ENCODE measurements at regions not wholly inside any gene's neighbourhood (a gene's known extent, or its start where the extent isn't known, plus 50 kb on each side); places are given as distances from the start of the nearest gene placed in this dataset.

GRCh38 chr18:4847056-4847455 lies 350.0 kb downstream of the AKAIN1 start:
- Histone ChIP-seq H3K4me3 (no peak overlapping the region), H3K9me3 (no peaks in the 10 kb centered on the region), H3K27ac (no peak overlapping the region), H3K27me3 (no peaks in the 10 kb centered on the region), H3K4me1 (no peaks in the 10 kb centered on the region), H3K36me3 (no peaks in the 10 kb centered on the region)
- DNase-seq (no peak), ATAC-seq (no peak)
- TF ChIP-seq, protein P1, sequence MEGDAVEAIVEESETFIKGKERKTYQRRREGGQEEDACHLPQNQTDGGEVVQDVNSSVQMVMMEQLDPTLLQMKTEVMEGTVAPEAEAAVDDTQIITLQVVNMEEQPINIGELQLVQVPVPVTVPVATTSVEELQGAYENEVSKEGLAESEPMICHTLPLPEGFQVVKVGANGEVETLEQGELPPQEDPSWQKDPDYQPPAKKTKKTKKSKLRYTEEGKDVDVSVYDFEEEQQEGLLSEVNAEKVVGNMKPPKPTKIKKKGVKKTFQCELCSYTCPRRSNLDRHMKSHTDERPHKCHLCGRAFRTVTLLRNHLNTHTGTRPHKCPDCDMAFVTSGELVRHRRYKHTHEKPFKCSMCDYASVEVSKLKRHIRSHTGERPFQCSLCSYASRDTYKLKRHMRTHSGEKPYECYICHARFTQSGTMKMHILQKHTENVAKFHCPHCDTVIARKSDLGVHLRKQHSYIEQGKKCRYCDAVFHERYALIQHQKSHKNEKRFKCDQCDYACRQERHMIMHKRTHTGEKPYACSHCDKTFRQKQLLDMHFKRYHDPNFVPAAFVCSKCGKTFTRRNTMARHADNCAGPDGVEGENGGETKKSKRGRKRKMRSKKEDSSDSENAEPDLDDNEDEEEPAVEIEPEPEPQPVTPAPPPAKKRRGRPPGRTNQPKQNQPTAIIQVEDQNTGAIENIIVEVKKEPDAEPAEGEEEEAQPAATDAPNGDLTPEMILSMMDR (IDR thresholded peaks at IDR 0.05): no peak
- intact Hi-C loops (cut with DNase I): no loop called here

- ATAC-seq: no peak
- DNase-seq: no peak
These were observed 352.7 kb downstream of the AKAIN1 start for GRCh38 chr18:4844320-4844719.

DNA sequence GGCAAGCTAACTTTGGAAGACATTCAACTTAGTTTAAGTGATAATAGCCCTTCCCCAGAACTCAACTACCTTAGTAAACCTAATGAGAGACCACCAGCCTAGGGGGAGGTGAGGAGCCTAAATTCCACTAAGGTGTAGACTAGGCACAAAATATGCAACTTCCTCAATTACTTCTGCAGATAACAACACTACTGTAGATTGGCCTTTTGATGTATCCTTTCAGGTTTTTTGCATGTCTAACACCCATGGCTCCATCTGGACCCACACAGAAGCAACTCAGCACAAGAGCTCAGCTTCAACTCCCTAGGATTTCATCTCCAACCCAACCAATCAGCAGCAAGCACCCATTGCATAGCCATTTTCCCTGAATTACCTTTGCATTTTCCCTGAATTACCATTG lies 353.3 kb downstream of the AKAIN1 start:
- TF ChIP-seq, protein P1 (IDR thresholded peaks at IDR 0.05): no peak
- H3K27me3 ChIP-seq: no peaks in the 10 kb centered on the region
- no peak overlapping the region for H3K27ac ChIP-seq
- no peak overlapping the region for H3K4me3 ChIP-seq
- no peaks in the 10 kb centered on the region for H3K9me3 ChIP-seq
- no peaks in the 10 kb centered on the region for H3K4me1 ChIP-seq
- intact Hi-C loops (cut with DNase I): no loop called here
- ATAC-seq: no peak
- no peak for DNase-seq
- no peaks in the 10 kb centered on the region for H3K36me3 ChIP-seq

More at GRCh38 chr18:4844320-4844719, 352.7 kb downstream of the AKAIN1 start:
- H3K4me1 ChIP-seq: no peaks in the 10 kb centered on the region
- H3K36me3 ChIP-seq: no peaks in the 10 kb centered on the region
- no peaks in the 10 kb centered on the region for H3K27me3 ChIP-seq
- no peak overlapping the region for H3K4me3 ChIP-seq
- no peaks in the 10 kb centered on the region for H3K9me3 ChIP-seq
- no peak overlapping the region for H3K27ac ChIP-seq
- TF ChIP-seq, protein P1 (IDR thresholded peaks at IDR 0.05): no peak
- intact Hi-C loops (cut with DNase I): no loop called here

- Histone ChIP-seq H3K27me3 (no peaks in the 10 kb centered on the region), H3K9me3 (no peaks in the 10 kb centered on the region), H3K4me3 (no peak overlapping the region), H3K36me3 (no peaks in the 10 kb centered on the region), H3K27ac (no peak overlapping the region), H3K4me1 (no peaks in the 10 kb centered on the region)
- no peak for ATAC-seq
- intact Hi-C loops (cut with DNase I): no loop called here
- TF ChIP-seq, protein P1 (IDR thresholded peaks at IDR 0.05): no peak
- no peak for DNase-seq
These were observed 354.3 kb downstream of the AKAIN1 start for GRCh38 chr18:4842751-4843150.

DNA sequence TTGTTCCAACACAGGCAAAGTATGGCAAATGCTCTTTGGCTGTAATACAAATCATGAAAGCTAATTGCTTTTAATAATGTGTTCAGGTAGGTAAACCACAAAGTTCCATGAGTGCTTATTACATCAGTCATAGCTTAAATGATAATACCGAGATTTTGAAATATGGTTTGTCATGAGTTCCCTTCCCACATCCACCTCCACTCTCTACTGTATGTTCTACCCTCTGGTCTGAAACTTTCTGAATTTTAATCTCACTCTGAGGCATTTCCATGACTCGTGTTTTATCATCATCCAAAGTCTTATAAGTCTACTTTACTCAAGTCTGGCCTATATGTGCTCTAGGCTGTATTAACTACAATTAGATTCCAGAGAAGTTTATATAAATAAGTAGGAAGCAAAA lies 354.8 kb downstream of the AKAIN1 start:
- intact Hi-C loops (cut with DNase I): no loop called here
- H3K4me3 ChIP-seq: no peak overlapping the region
- TF ChIP-seq, protein P1 (IDR thresholded peaks at IDR 0.05): no peak
- H3K27ac ChIP-seq: no peak overlapping the region
- DNase-seq (no peak), ATAC-seq (no peak)
- no peaks in the 10 kb centered on the region for H3K9me3 ChIP-seq
- no peaks in the 10 kb centered on the region for H3K4me1 ChIP-seq
- no peaks in the 10 kb centered on the region for H3K36me3 ChIP-seq
- no peaks in the 10 kb centered on the region for H3K27me3 ChIP-seq

DNA sequence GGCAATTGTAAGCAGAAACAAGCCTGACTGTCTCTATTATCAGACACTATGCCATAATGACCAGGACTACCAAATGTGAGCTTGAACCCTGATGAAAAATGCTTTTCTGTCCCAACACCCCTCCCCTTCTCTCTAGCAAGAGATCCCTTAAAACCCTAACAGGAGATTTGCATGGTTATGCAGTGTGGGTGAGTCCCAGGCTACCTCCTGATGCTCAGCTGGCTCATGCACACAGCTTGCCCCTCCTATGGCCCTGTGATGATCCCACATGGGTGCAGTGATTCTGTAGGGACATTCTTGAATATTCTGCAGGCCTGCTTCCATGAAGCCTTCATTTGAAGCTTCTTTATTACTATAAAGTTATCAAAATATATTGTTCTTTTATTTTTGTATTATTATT lies 357.4 kb downstream of the AKAIN1 start:
- no peak for ATAC-seq
- intact Hi-C loops (cut with DNase I): no loop called here

More for the DNA sequence above, 357.4 kb downstream of the AKAIN1 start:
- Histone ChIP-seq H3K9me3 (no peaks in the 10 kb centered on the region), H3K36me3 (no peaks in the 10 kb centered on the region), H3K4me1 (no peaks in the 10 kb centered on the region), H3K27ac (no peak overlapping the region), H3K27me3 (no peaks in the 10 kb centered on the region), H3K4me3 (no peak overlapping the region)
- DNase-seq: no peak
- TF ChIP-seq, protein P1 (IDR thresholded peaks at IDR 0.05): no peak
